WTC11 (cell line): ENCODE measurements at regions not wholly inside any gene's neighbourhood (a gene's known extent, or its start where the extent isn't known, plus 50 kb on each side); places are given as distances from the start of the nearest gene placed in this dataset.

Source experiments
- ATAC-seq: fragments of 200-7000 bp; cut with Tn5 transposase; 2 replicates; pipeline ENCODE4 v1.10.0; 2021; ENCODE audit warnings: mild to moderate bottlenecking, moderate library complexity
- CTCF ChIA-PET: fragments of 300-600 bp; sonication (Branson Sonifier 250); formaldehyde crosslinking; loops from one replicate; lab custom pipeline; 2021; ENCODE audit warnings: antibody characterized with exemption; lab: Charles Lee
- POLR2A ChIA-PET: fragments of 350-600 bp; sonication (Branson Sonifier 250); formaldehyde crosslinking; loops from one replicate; lab custom pipeline; 2021; ENCODE audit warnings: antibody characterized with exemption; lab: Charles Lee
- DNase-seq: peaks from one replicate; pipeline ENCODE4 v3.0.0; 2021; ENCODE audit warnings: low spot score
- H3K27ac Mint-ChIP-seq: 2 replicates; pipeline ENCODE4 v1.8.0; 2021; ENCODE audit warnings: mixed read lengths
- H3K27me3 Mint-ChIP-seq: 2 replicates; pipeline ENCODE4 v1.8.0; 2021; ENCODE audit warnings: low read depth, mild to moderate bottlenecking, moderate library complexity, mixed read lengths
- H3K36me3 Mint-ChIP-seq: 2 replicates; pipeline ENCODE4 v1.8.0; 2021; ENCODE audit warnings: mixed read lengths
- H3K4me1 Mint-ChIP-seq: 2 replicates; pipeline ENCODE4 v1.8.0; 2022; ENCODE audit warnings: mixed read lengths
- H3K4me3 Mint-ChIP-seq: 2 replicates; pipeline ENCODE4 v1.8.0; 2021; ENCODE audit warnings: mild to moderate bottlenecking, moderate library complexity, mixed read lengths
- H3K9me3 Mint-ChIP-seq: 2 replicates; pipeline ENCODE4 v1.8.0; 2021; ENCODE audit warnings: mixed read lengths
- ATF1 ChIP-seq: sonication (generic); formaldehyde crosslinking; IDR thresholded peaks from 2 replicates; pipeline ENCODE4 v1.8.1; 2023; ENCODE audit warnings: mild to moderate bottlenecking, moderate library complexity, missing genetic modification reagents
- EMX1 ChIP-seq: fragments of 250-450 bp; sonication (Bioruptor Pico); IDR thresholded peaks from 2 replicates; pipeline ENCODE4 v1.8.0; 2021; ENCODE audit warnings: mild to moderate bottlenecking
- FOXK1 ChIP-seq: sonication (generic); formaldehyde crosslinking; IDR thresholded peaks from 2 replicates; pipeline ENCODE4 v1.8.0; 2022; ENCODE audit warnings: mild to moderate bottlenecking, moderate library complexity, missing genetic modification reagents
- KAT7 ChIP-seq: sonication (generic); formaldehyde crosslinking; IDR thresholded peaks from 2 replicates; pipeline ENCODE4 v1.8.1; 2023; ENCODE audit warnings: missing genetic modification reagents, mild to moderate bottlenecking, borderline replicate concordance
- NFATC4 ChIP-seq: fragments of 250-450 bp; sonication (Bioruptor Pico); IDR thresholded peaks from 2 replicates; pipeline ENCODE4 v1.9.0; 2021; ENCODE audit warnings: mild to moderate bottlenecking
- NR3C1 ChIP-seq: sonication (generic); formaldehyde crosslinking; conservative IDR thresholded peaks from 2 replicates; pipeline ENCODE4 v1.8.1; 2023; ENCODE audit warnings: low read depth, mild to moderate bottlenecking, missing genetic modification reagents
- RELA ChIP-seq: sonication (generic); formaldehyde crosslinking; IDR thresholded peaks from 2 replicates; pipeline ENCODE4 v1.8.1; 2022; ENCODE audit warnings: missing genetic modification reagents, mild to moderate bottlenecking, borderline replicate concordance
- RORB ChIP-seq: fragments of 250-450 bp; sonication (Bioruptor Pico); IDR thresholded peaks from 2 replicates; pipeline ENCODE4 v1.9.0; 2021; ENCODE audit warnings: mild to moderate bottlenecking
- STAT6 ChIP-seq: sonication (generic); formaldehyde crosslinking; conservative IDR thresholded peaks from 2 replicates; pipeline ENCODE4 v1.8.1; 2023; ENCODE audit warnings: mild to moderate bottlenecking, low read depth, missing genetic modification reagents, moderate library complexity
- TCF7 ChIP-seq: sonication (generic); formaldehyde crosslinking; IDR thresholded peaks from 2 replicates; pipeline ENCODE4 v1.8.0; 2022; ENCODE audit warnings: mild to moderate bottlenecking, low read depth, missing genetic modification reagents, moderate library complexity
- TEAD4 ChIP-seq: sonication (generic); formaldehyde crosslinking; IDR thresholded peaks from 2 replicates; pipeline ENCODE4 v1.8.0; 2022; ENCODE audit warnings: mild to moderate bottlenecking, missing genetic modification reagents
- TP53 ChIP-seq: sonication (generic); formaldehyde crosslinking; IDR thresholded peaks from 2 replicates; pipeline ENCODE4 v1.8.1; 2023; ENCODE audit warnings: mild to moderate bottlenecking, missing genetic modification reagents
- ZNF416 ChIP-seq: fragments of 250-450 bp; sonication (Bioruptor Pico); IDR thresholded peaks from 2 replicates; pipeline ENCODE4 v1.9.0; 2021; ENCODE audit warnings: mild to moderate bottlenecking, inconsistent platforms
- ZNF671 ChIP-seq: fragments of 250-450 bp; sonication (Bioruptor Pico); IDR thresholded peaks from 2 replicates; pipeline ENCODE4 v1.8.0; 2021; ENCODE audit warnings: mild to moderate bottlenecking
- TF ChIP-seq, protein P1 (sequence below): sonication (generic); formaldehyde crosslinking; IDR thresholded peaks from 2 replicates; pipeline ENCODE4 v1.8.0; 2023; ENCODE audit warnings: missing genetic modification reagents, mild to moderate bottlenecking, borderline replicate concordance
- TF ChIP-seq, protein P2 (sequence below): sonication (generic); formaldehyde crosslinking; IDR thresholded peaks from 2 replicates; pipeline ENCODE4 v1.8.1; 2022; ENCODE audit warnings: low read depth, missing genetic modification reagents, borderline replicate concordance
- TF ChIP-seq, protein P3 (sequence below): fragments of 250-450 bp; sonication (Bioruptor Pico); IDR thresholded peaks from 2 replicates; pipeline ENCODE4 v2.1.2; 2022; ENCODE audit warnings: mild to moderate bottlenecking, moderate library complexity
- TF ChIP-seq, protein P4 (sequence below): sonication (generic); formaldehyde crosslinking; IDR thresholded peaks from 2 replicates; pipeline ENCODE4 v1.8.0; 2022; ENCODE audit warnings: mild to moderate bottlenecking, missing genetic modification reagents

DNA sequence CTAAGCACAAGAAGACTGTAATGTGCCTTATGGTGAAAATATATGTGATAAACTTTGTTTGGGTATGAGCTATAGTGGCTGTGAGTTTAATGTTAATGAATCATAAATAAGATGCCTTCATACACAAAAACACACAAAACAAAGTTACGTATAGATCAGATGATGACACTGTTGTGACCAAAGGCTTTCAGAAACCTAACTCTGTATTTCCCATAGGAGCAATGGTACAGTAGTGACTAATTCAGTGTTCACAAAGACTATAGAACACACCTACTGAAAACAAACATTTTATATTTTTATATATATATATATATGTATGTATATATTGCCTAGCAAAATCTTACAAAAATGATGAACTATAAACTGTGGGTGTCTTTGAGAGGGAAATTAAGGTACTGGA lies 393.8 kb upstream of the DCN start (continued):
- TF ChIP-seq, protein P1, sequence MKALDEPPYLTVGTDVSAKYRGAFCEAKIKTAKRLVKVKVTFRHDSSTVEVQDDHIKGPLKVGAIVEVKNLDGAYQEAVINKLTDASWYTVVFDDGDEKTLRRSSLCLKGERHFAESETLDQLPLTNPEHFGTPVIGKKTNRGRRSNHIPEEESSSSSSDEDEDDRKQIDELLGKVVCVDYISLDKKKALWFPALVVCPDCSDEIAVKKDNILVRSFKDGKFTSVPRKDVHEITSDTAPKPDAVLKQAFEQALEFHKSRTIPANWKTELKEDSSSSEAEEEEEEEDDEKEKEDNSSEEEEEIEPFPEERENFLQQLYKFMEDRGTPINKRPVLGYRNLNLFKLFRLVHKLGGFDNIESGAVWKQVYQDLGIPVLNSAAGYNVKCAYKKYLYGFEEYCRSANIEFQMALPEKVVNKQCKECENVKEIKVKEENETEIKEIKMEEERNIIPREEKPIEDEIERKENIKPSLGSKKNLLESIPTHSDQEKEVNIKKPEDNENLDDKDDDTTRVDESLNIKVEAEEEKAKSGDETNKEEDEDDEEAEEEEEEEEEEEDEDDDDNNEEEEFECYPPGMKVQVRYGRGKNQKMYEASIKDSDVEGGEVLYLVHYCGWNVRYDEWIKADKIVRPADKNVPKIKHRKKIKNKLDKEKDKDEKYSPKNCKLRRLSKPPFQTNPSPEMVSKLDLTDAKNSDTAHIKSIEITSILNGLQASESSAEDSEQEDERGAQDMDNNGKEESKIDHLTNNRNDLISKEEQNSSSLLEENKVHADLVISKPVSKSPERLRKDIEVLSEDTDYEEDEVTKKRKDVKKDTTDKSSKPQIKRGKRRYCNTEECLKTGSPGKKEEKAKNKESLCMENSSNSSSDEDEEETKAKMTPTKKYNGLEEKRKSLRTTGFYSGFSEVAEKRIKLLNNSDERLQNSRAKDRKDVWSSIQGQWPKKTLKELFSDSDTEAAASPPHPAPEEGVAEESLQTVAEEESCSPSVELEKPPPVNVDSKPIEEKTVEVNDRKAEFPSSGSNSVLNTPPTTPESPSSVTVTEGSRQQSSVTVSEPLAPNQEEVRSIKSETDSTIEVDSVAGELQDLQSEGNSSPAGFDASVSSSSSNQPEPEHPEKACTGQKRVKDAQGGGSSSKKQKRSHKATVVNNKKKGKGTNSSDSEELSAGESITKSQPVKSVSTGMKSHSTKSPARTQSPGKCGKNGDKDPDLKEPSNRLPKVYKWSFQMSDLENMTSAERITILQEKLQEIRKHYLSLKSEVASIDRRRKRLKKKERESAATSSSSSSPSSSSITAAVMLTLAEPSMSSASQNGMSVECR (CRISPR knock-in tag): no peak
- TF ChIP-seq RORB (CRISPR knock-in tag) (no peak), KAT7 (CRISPR knock-in tag) (no peak), EMX1 (CRISPR knock-in tag) (no peak), STAT6 (no peak), ATF1 (CRISPR knock-in tag) (no peak), TCF7 (CRISPR knock-in tag) (no peak), TP53 (CRISPR knock-in tag) (no peak), FOXK1 (CRISPR knock-in tag) (no peak)
- TF ChIP-seq, protein P2, sequence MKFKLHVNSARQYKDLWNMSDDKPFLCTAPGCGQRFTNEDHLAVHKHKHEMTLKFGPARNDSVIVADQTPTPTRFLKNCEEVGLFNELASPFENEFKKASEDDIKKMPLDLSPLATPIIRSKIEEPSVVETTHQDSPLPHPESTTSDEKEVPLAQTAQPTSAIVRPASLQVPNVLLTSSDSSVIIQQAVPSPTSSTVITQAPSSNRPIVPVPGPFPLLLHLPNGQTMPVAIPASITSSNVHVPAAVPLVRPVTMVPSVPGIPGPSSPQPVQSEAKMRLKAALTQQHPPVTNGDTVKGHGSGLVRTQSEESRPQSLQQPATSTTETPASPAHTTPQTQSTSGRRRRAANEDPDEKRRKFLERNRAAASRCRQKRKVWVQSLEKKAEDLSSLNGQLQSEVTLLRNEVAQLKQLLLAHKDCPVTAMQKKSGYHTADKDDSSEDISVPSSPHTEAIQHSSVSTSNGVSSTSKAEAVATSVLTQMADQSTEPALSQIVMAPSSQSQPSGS (CRISPR knock-in tag): no peak
- TF ChIP-seq, all 79 proteins: peak for 0

GRCh38 chr12:91575630-91576029 lies 393.0 kb upstream of the DCN start:
- Mint-ChIP-seq H3K4me3 (no peak overlapping the region), H3K27me3 (no peaks in the 10 kb centered on the region), H3K4me1 (peaks cover 7% of the 10 kb centered on the region; the same call in 1 of the 2 replicates), H3K27ac (no peak overlapping the region), H3K36me3 (no peaks in the 10 kb centered on the region), H3K9me3 (no peaks in the 10 kb centered on the region)
- no peak for DNase-seq
- TF ChIP-seq NR3C1: no peak
- TF ChIP-seq, protein P3, sequence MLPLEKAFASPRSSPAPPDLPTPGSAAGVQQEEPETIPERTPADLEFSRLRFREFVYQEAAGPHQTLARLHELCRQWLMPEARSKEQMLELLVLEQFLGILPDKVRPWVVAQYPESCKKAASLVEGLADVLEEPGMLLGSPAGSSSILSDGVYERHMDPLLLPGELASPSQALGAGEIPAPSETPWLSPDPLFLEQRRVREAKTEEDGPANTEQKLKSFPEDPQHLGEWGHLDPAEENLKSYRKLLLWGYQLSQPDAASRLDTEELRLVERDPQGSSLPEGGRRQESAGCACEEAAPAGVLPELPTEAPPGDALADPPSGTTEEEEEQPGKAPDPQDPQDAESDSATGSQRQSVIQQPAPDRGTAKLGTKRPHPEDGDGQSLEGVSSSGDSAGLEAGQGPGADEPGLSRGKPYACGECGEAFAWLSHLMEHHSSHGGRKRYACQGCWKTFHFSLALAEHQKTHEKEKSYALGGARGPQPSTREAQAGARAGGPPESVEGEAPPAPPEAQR (CRISPR knock-in tag): no peak
- no peak for TF ChIP-seq TEAD4 (CRISPR knock-in tag)
- no peak for TF ChIP-seq NFATC4
- TF ChIP-seq RELA (CRISPR knock-in tag): no peak
- TF ChIP-seq, protein P4, sequence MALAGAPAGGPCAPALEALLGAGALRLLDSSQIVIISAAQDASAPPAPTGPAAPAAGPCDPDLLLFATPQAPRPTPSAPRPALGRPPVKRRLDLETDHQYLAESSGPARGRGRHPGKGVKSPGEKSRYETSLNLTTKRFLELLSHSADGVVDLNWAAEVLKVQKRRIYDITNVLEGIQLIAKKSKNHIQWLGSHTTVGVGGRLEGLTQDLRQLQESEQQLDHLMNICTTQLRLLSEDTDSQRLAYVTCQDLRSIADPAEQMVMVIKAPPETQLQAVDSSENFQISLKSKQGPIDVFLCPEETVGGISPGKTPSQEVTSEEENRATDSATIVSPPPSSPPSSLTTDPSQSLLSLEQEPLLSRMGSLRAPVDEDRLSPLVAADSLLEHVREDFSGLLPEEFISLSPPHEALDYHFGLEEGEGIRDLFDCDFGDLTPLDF (CRISPR knock-in tag): no peak
- TF ChIP-seq ZNF671 (CRISPR knock-in tag): no peak
- TF ChIP-seq FOXK1 (CRISPR knock-in tag): no peak
- no peak for TF ChIP-seq ZNF416
- CTCF ChIA-PET: no interaction called here
- POLR2A ChIA-PET: no interaction called here
- ATAC-seq: no peak
